Activated CD4-positive, alpha-beta T cell treated with anti-CD3 and anti-CD28 coated beads, Interleukin-2, amount 50 U/mL, for 48 hours (primary cell): ENCODE measurements at regions not wholly inside any gene's neighbourhood (a gene's known extent, or its start where the extent isn't known, plus 50 kb on each side); places are given as distances from the start of the nearest gene placed in this dataset.

ENCODE experiments used
- DNase-seq, 2 experiments: peaks; one replicate each; pipeline ENCODE4 v3.0.0-alpha.2; 2020

GRCh38 chr13:65095161-65096082 is 2134.7 kb downstream of the PCDH9 start:
- no peak for DNase-seq

GRCh38 chr13:65093357-65093756 is 2136.8 kb downstream of the PCDH9 start:
- DNase-seq, result no peak

- DNase-seq, result no peak
Observed at GRCh38 chr13:65091031-65091430, 2139.1 kb downstream of the PCDH9 start.

- DNase-seq, result no peak
Observed at GRCh38 chr13:65090186-65090585, 2139.9 kb downstream of the PCDH9 start.

- no peak for DNase-seq
Observed at GRCh38 chr13:65088906-65089305, 2141.2 kb downstream of the PCDH9 start.

GRCh38 chr13:65085977-65086376 is 2144.2 kb downstream of the PCDH9 start:
- DNase-seq, result no peak

GRCh38 chr13:65074248-65074647 is 2155.9 kb downstream of the PCDH9 start:
- no peak for DNase-seq

GRCh38 chr13:65064967-65065366 is 2165.2 kb downstream of the PCDH9 start:
- DNase-seq, result no peak

- no peak for DNase-seq
Observed at GRCh38 chr13:65063753-65064152, 2166.4 kb downstream of the PCDH9 start.

GRCh38 chr13:65057986-65058385 is 2172.2 kb downstream of the PCDH9 start:
- no peak for DNase-seq

GRCh38 chr13:65054277-65054676 is 2175.9 kb downstream of the PCDH9 start:
- no peak for DNase-seq

- no peak for DNase-seq
Observed at GRCh38 chr13:65036999-65037398, 2193.1 kb downstream of the PCDH9 start.

- DNase-seq, result no peak
Observed at GRCh38 chr13:65035302-65035701, 2194.8 kb downstream of the PCDH9 start.

- no peak for DNase-seq
Observed at GRCh38 chr13:65034266-65034665, 2195.9 kb downstream of the PCDH9 start.

- DNase-seq, result no peak
Observed at GRCh38 chr13:65032825-65033224, 2197.3 kb downstream of the PCDH9 start.

- no peak for DNase-seq
Observed at GRCh38 chr13:65028101-65028500, 2202.0 kb downstream of the PCDH9 start.

GRCh38 chr13:65026505-65026904 is 2203.6 kb downstream of the PCDH9 start:
- no peak for DNase-seq

GRCh38 chr13:65011378-65011777 is 2218.8 kb downstream of the PCDH9 start:
- DNase-seq, result no peak

GRCh38 chr13:64997438-64997837 is 2232.7 kb downstream of the PCDH9 start:
- DNase-seq, result no peak

- DNase-seq, result no peak
Observed at GRCh38 chr13:64993514-64994164, 2236.5 kb downstream of the PCDH9 start.

GRCh38 chr13:64992314-64992713 is 2237.8 kb downstream of the PCDH9 start:
- no peak for DNase-seq

GRCh38 chr13:64985075-64985474 is 2245.1 kb downstream of the PCDH9 start:
- no peak for DNase-seq

GRCh38 chr13:64962404-64962803 is 2267.7 kb downstream of the PCDH9 start:
- DNase-seq, result no peak

GRCh38 chr13:64959276-64959675 is 2270.9 kb downstream of the PCDH9 start:
- no peak for DNase-seq
